Panc1 (cell line): ENCODE measurements at regions not wholly inside any gene's neighbourhood (a gene's known extent, or its start where the extent isn't known, plus 50 kb on each side); places are given as distances from the start of the nearest gene placed in this dataset.

ENCODE experiments used
- POLR2AphosphoS5 ChIP-seq: IDR thresholded peaks from 2 replicates; pipeline ENCODE4 v1.6.1; 2012; ENCODE audit warnings: mild to moderate bottlenecking, low read depth, low read length, moderate library complexity
- REST ChIP-seq, 2 experiments: IDR thresholded peaks; 2 replicates each; pipeline ENCODE4 v1.6.1; 2011 to 2012; ENCODE audit warnings: low read depth in 2 of 2, control low read depth in 1 of 2, low read length in 1 of 2, mild to moderate bottlenecking in 1 of 2, moderate library complexity in 1 of 2; ENCODE audit not compliant: insufficient read depth in 1 of 2

DNA sequence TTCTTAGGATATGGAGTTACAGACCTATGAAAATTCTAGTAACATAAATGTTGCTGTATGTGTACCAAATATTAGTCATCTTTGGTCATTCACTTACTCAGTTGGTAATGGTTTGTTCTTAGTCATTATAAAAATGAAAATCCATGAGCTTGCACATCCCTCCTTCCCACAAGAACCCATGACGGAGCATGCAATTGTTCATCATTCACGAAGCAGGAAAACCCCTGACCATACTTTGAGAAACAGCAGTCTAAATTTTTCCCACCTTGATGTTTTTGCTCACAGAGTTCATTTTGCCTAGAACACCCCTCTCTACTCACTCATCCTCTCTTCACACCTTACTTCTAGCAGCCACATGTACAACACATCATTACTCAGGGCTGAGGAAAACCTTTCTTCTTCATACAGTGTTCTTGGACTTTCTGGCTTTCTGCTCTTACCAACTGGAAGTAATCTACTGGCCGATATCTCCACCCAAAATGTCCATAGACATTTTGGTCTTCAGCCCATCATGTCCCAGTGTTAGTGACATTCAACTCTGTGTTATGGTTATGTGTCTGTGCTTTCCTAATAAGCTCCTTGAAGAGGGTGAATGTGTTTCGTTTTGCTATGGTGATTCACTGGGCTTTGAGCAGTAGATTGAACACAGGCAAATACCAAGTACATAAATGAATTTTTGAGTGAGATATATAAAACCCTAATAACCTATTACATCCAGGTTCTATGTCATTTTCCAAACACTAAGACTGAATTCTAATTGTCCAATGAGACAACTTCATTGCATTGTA is 189.9 kb downstream of the ZC3H11B start:
- TF ChIP-seq REST (IDR thresholded peaks at IDR 0.05; ENCODE audit: insufficient read depth in 1 of 2, low read depth in 2 of 2, low read length in 1 of 2): no peak
- no peak for TF ChIP-seq POLR2AphosphoS5
